GM23248 (cell line): ENCODE measurements at regions not wholly inside any gene's neighbourhood (a gene's known extent, or its start where the extent isn't known, plus 50 kb on each side); places are given as distances from the start of the nearest gene placed in this dataset.

Experiments used
- DNase-seq: peaks from one replicate; pipeline ENCODE4 v3.0.0-alpha.2; 2015
- H2AFZ ChIP-seq: fragments of 200-600 bp; sonication (generic); 2 replicates; pipeline ENCODE4 v1.6.1; 2016; ENCODE audit warnings: antibody characterized with exemption
- H3F3A ChIP-seq: fragments of 200-600 bp; sonication (generic); 2 replicates; pipeline ENCODE4 v1.6.1; 2016; ENCODE audit warnings: mild to moderate bottlenecking, antibody characterized with exemption, mixed run types; ENCODE audit not compliant: insufficient read depth
- H3K27ac ChIP-seq: fragments of 200-600 bp; sonication (generic); 2 replicates; pipeline ENCODE4 v1.5.1; 2016; ENCODE audit warnings: mild to moderate bottlenecking
- H3K27me3 ChIP-seq: fragments of 200-600 bp; sonication (generic); replicated peaks from 2 replicates; pipeline ENCODE4 v1.6.1; 2016; ENCODE audit warnings: mild to moderate bottlenecking; ENCODE audit not compliant: insufficient read depth
- H3K36me3 ChIP-seq: fragments of 200-600 bp; sonication (generic); 2 replicates; pipeline ENCODE4 v1.6.1; 2016; ENCODE audit warnings: low read depth, mild to moderate bottlenecking
- H3K4me1 ChIP-seq: fragments of 200-600 bp; sonication (generic); 2 replicates; pipeline ENCODE4 v1.6.1; 2016; ENCODE audit warnings: mild to moderate bottlenecking; ENCODE audit not compliant: insufficient read depth
- H3K4me2 ChIP-seq: fragments of 200-600 bp; sonication (generic); one replicate; pipeline ENCODE4 v1.6.1; 2016; ENCODE audit warnings: mild to moderate bottlenecking; ENCODE audit not compliant: unreplicated experiment
- H3K4me3 ChIP-seq: fragments of 200-600 bp; sonication (generic); 2 replicates; pipeline ENCODE4 v1.5.1; 2016; ENCODE audit warnings: mild to moderate bottlenecking
- H3K79me2 ChIP-seq: fragments of 200-600 bp; sonication (generic); 2 replicates; pipeline ENCODE4 v1.6.1; 2016; ENCODE audit warnings: mild to moderate bottlenecking; ENCODE audit not compliant: insufficient read depth
- H3K9ac ChIP-seq: fragments of 200-600 bp; sonication (generic); 2 replicates; pipeline ENCODE4 v1.6.1; 2016; ENCODE audit warnings: mild to moderate bottlenecking
- H3K9me2 ChIP-seq: fragments of 200-600 bp; sonication (generic); 2 replicates; pipeline ENCODE4 v1.6.1; 2016; ENCODE audit warnings: mixed run types, mild to moderate bottlenecking, moderate library complexity; ENCODE audit not compliant: insufficient read depth
- H3K9me3 ChIP-seq: fragments of 200-600 bp; sonication (generic); one replicate; pipeline ENCODE4 v1.6.1; 2017; ENCODE audit warnings: low read depth
- H4K20me1 ChIP-seq: fragments of 200-600 bp; sonication (generic); 2 replicates; pipeline ENCODE4 v1.6.0; 2016; ENCODE audit not compliant: insufficient read depth
- EZH2 ChIP-seq: fragments of 200-600 bp; sonication (generic); IDR thresholded peaks from 2 replicates; pipeline ENCODE4 v1.6.1; 2018; ENCODE audit warnings: antibody characterized with exemption, mild to moderate bottlenecking; ENCODE audit not compliant: insufficient read depth, poor library complexity, severe bottlenecking
- EZH2phosphoT487 ChIP-seq: fragments of 200-600 bp; sonication (generic); IDR thresholded peaks from 2 replicates; pipeline ENCODE4 v1.6.1; 2018; ENCODE audit warnings: antibody characterized with exemption, moderate library complexity, mild to moderate bottlenecking, low read depth; ENCODE audit not compliant: insufficient read depth
- WGBS, 2 experiments: methylation state at CpG; one replicate each; pipeline ENCODE4 v1.1.6; 2015 to 2017; ENCODE audit warnings: low lambda C conversion rate in 2 of 2, low coverage in 1 of 2; ENCODE audit errors: missing lambda C conversion rate in 2 of 2; 5-methylcytosine and 5-hydroxymethylcytosine counted together
- in situ Hi-C: fragments of 300-500 bp; cut with MboI; formaldehyde crosslinking; loops from 2 replicates; pipeline ENCODE4 v1.15.0; 2020

DNA sequence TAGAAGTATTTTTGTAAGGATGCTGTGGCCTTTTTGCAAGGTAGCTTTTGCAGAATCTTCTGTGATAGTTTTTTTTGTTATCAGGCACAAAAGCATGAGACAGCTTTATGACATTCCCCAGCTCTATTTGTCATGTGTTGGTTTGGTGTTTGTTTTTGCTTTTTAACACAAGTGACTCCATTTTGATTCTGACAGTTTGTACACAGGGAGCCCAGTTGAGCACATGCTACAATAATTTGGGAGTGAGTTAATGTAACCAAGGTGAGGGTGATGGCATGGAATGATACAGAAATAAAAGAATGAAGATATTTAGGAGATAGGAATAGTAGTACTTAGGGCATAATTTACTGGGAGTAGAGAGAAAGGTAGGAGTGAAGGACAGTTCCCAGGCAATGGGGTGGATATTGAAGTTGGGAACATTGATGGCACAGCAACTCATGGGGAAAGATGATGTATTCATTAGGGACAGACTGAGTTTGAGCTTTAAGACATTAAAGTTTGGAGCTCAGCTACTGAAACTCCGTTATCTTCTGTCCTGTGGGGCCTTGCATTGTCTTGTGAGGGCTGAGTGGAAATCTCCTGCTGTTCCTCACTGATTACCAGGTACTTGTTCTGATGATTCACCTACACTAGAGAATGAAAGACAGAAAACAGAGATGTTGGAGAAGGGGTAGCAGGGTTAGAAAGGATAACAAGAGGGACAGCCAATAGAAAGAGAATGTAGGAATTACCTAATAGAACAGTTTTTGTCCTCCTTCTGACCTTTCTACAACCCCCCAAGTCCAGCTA, 88.3 kb upstream of the CCDC112 start:
- no peak for TF ChIP-seq EZH2
- TF ChIP-seq EZH2phosphoT487: no peak
- no peaks in the 10 kb centered on the region for H3K9me2 ChIP-seq
- H3K9me3 ChIP-seq: no peaks in the 10 kb centered on the region
- in situ Hi-C loops: no loop called here
- 88 to 93% methylated on average over 1 of the region's 1 CpG for WGBS, 2 experiments
- H4K20me1 ChIP-seq: no peaks in the 10 kb centered on the region
- H2AFZ ChIP-seq: no peak overlapping the region
- no peaks in the 10 kb centered on the region for H3K79me2 ChIP-seq
- no peaks in the 10 kb centered on the region for H3K27me3 ChIP-seq
- no peak overlapping the region for H3K4me3 ChIP-seq
- H3K27ac ChIP-seq: no peak overlapping the region
- no peaks in the 10 kb centered on the region for H3K36me3 ChIP-seq
- H3F3A ChIP-seq: 0 out of 2 replicates have a peak, but pooled peaks cover 7% of the 10 kb centered on the region
- H3K4me1 ChIP-seq: peaks cover 8% of the 10 kb centered on the region
- no peak overlapping the region for H3K9ac ChIP-seq
- no peak for DNase-seq
- H3K4me2 ChIP-seq: no peak overlapping the region

DNA sequence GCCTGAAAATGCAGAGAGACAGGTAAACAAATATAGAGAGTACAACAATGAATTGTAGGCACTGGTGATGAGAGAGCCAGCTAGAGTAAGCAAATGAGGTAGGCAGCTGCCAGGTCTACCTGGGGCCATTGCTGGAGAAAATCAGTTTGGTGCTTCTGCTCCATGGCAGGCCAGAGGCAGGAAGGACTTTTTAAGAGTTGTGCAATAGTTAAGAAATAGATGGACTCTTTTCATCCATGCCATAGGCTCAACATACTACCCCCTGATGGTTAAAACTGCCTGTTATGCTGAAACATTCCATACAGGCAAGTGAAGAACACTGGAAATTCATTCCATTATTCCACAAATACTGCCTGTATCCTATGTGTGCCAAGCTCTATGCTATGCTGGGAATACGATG, 86.5 kb upstream of the CCDC112 start:
- Histone ChIP-seq H3F3A (peaks cover 9% of the 10 kb centered on the region), H4K20me1 (no peaks in the 10 kb centered on the region), H3K27me3 (no peaks in the 10 kb centered on the region), H2AFZ (no peak overlapping the region), H3K79me2 (no peaks in the 10 kb centered on the region), H3K9ac (no peak overlapping the region), H3K9me2 (no peaks in the 10 kb centered on the region), H3K9me3 (no peaks in the 10 kb centered on the region), H3K4me2 (no peak overlapping the region), H3K4me3 (no peak overlapping the region), H3K36me3 (no peaks in the 10 kb centered on the region), H3K4me1 (peaks cover 9% of the 10 kb centered on the region), H3K27ac (no peak overlapping the region)
- TF ChIP-seq EZH2 (no peak), EZH2phosphoT487 (no peak)
- DNase-seq: no peak
- in situ Hi-C loops: no loop called here
- WGBS, 2 experiments: 87 to 90% methylated on average over 1 of the region's 1 CpG

DNA sequence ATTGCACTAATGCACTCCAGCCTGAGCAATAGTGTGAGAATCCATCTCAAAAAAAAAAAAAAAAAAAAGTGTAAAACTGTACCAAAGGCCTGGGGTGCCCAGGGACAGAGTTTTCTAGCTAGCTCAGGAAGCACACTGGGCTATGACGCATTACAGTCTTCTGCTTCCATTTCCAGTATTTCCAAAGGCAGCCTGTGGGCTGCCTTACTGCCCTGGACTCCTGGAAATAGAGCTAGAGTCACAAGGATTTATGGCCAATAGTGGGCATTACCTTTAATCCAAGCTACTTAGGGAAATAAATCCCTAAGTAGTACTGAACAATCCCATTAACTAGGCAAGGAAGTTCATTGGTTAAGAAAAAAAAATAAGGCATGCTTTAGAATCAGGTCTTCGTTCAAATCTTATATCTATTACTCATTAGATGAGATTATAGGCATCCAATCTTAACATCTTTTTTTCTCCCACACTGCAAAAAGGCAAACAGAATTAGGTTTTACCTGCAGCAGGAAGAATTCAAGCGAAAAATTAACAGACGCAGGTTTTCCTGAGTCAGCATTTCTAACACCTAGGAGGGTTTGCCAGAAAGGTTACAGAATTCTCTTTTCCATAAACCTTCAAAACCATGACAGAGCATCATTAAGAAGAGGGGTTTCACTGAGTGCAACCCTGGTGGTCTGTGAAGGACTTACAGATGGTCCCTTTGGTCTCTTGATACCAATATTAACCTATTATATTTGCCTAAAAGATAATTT, 85.6 kb upstream of the CCDC112 start:
- no peaks in the 10 kb centered on the region for H3K36me3 ChIP-seq
- H3K27me3 ChIP-seq: no peaks in the 10 kb centered on the region
- H3K4me1 ChIP-seq: peaks cover 16% of the 10 kb centered on the region
- TF ChIP-seq EZH2 (no peak), EZH2phosphoT487 (no peak)
- no peak overlapping the region for H3K9ac ChIP-seq
- H3K27ac ChIP-seq: peak overlapping the region; percentile 47
- DNase-seq: no peak
- peaks cover 17% of the 10 kb centered on the region for H3F3A ChIP-seq
- H3K9me2 ChIP-seq: no peaks in the 10 kb centered on the region
- H3K79me2 ChIP-seq: no peaks in the 10 kb centered on the region
- no peak overlapping the region for H3K4me2 ChIP-seq
- no peaks in the 10 kb centered on the region for H4K20me1 ChIP-seq
- in situ Hi-C loops: no loop called here
- no peaks in the 10 kb centered on the region for H3K9me3 ChIP-seq
- no peak overlapping the region for H3K4me3 ChIP-seq
- H2AFZ ChIP-seq: no peak overlapping the region
- WGBS, 2 experiments: 87 to 90% methylated on average over 4 of the region's 4 CpGs

DNA sequence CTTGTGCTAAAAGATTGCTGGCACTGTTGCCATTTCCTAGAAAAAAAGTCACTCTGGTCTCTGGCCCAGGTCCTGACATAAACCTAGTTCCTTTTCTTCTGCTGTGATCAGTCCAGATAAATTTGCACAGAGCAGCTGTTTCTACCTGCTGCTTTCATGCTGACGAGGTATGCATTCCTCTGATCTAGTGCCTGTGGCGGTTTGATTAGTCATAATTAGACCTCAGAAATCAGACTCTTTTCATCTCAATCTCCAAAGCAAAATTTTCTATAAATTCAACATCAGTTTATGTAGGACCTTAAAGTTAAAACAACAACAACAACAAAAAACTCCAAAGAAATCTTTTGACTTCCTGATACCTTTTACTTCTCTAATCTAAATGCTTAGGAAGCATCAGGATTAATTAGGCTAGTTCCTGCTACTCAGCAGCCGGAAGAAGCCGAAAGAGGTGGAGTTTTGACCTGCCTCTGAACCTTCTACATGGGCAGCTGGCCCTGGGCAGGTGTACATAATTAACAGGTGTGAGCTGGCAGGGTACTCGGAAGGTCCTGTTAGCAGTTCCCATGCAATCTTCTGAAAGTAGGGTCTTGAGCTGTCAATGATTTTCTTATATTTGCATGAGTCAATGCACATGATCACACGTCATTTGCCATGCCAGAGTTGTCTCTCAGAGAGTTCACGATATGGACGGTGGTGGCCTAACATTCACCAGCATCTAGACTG, 83.3 kb upstream of the CCDC112 start:
- no peak for TF ChIP-seq EZH2
- Histone ChIP-seq H3K9ac (no peak overlapping the region), H3K4me1 (peaks cover 19% of the 10 kb centered on the region), H3K4me3 (no peak overlapping the region), H2AFZ (no peak overlapping the region), H3K27ac (no peak overlapping the region), H3K27me3 (no peaks in the 10 kb centered on the region), H4K20me1 (no peaks in the 10 kb centered on the region), H3F3A (peaks cover 20% of the 10 kb centered on the region), H3K9me3 (no peaks in the 10 kb centered on the region), H3K4me2 (no peak overlapping the region), H3K79me2 (no peaks in the 10 kb centered on the region), H3K36me3 (no peaks in the 10 kb centered on the region), H3K9me2 (no peaks in the 10 kb centered on the region)
- DNase-seq: no peak
- in situ Hi-C loops: no loop called here
- 88 to 91% methylated on average over 8 of the region's 8 CpGs for WGBS, 2 experiments
